ENCODE measurements at regions not wholly inside any gene's neighbourhood (a gene's known extent, or its start where the extent isn't known, plus 50 kb on each side); places are given as distances from the start of the nearest gene placed in this dataset.
"Not testable (repeated sequence)": the region's sequence is repeated elsewhere in the genome, so short reads cannot be mapped to it uniquely, and the experiment has no call there.

DNA sequence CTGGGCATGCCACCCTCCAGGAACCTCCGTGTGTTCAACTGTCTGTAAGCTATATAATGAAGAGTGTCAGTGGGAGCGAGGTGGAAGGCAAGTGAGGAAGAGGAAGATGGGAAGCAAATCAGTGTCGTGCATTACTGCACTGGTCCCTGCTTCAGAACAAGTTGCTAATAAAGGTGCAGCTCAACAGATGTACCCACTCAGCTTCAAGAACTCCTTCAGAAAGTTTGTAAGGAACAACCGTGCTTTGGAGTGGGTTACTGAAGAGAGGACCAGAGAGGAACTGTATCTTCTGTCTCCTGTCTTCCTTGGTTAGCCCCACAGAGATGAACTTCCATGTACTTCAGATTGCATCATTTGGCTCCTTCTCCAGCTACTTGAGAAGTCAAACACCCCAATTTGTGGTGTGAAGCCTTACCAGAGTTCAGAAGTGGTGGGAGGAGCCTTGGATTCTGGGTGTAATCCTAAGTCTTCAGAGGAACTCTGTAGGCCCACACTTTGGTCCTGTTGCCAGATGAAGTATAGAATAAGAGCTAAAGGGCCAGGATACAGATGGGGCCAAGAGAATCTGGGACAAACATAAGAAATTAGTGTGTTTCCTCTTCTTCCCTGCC, 290.5 kb upstream of the PROX1 start:
- no peak for TF ChIP-seq Cebpa-rat (IDR thresholded peaks at IDR 0.05)
- H3K4me2 ChIP-seq: no peak overlapping the region
- H3K9ac ChIP-seq: no peak overlapping the region
- H4K20me1 ChIP-seq: no peaks in the 10 kb centered on the region
- peaks cover 0 to 7% (median 0%) of the 10 kb centered on the region in 11 experiments; a peak in 1 of 22 replicates for H3K27me3 ChIP-seq
- H3K27ac ChIP-seq: no peak overlapping the region
- no peaks in the 10 kb centered on the region for H3K36me3 ChIP-seq
- peaks cover 0 to 3% (median 0%) of the 10 kb centered on the region in 11 experiments; a peak in 3 of 22 replicates for H3K9me3 ChIP-seq (replicated peaks in 1 of 11)
- H3K4me3 ChIP-seq: no peak overlapping the region
- no peaks in the 10 kb centered on the region for H3K4me1 ChIP-seq

DNA sequence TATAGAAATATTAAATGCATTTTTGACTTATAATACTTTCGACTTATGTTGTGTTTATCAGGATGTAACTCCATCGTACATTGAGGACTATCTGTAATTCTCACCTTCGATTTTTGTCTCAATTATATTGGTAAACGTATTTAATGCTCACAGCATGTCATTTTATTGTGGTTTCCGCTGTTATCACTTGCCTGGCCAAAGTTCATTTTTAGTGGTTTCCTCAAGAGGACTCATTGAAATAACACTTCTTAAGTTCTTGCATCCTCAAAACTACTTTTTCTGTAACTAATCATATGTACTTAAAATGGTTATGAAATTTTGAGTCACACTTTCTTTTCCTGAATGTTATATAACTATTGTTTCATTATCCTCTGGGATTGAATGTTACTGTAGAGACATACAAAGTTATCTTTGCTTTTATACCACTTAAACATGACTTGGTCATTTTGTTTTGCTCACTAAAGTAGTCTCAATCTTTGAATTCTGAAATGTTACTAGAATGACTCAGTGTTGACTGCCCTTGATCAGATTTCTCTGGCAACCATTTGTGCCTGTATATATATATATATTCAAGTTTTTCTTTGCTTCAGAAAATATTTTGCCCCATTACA, 289.6 kb upstream of the PROX1 start:
- Histone ChIP-seq H3K9me3 (replicated peaks in 1 of 11) (peaks cover 0 to 12% (median 7%) of the 10 kb centered on the region in 11 experiments; a peak in 12 of 22 replicates), H3K27me3 (peaks cover 0 to 7% (median 0%) of the 10 kb centered on the region in 11 experiments; a peak in 1 of 22 replicates), H3K4me2 (no peak overlapping the region), H3K4me3 (no peak overlapping the region), H3K4me1 (no peaks in the 10 kb centered on the region), H3K36me3 (no peaks in the 10 kb centered on the region), H3K9ac (no peak overlapping the region), H3K27ac (no peak overlapping the region), H4K20me1 (no peaks in the 10 kb centered on the region)
- no peak for TF ChIP-seq Cebpa-rat (IDR thresholded peaks at IDR 0.05)

DNA sequence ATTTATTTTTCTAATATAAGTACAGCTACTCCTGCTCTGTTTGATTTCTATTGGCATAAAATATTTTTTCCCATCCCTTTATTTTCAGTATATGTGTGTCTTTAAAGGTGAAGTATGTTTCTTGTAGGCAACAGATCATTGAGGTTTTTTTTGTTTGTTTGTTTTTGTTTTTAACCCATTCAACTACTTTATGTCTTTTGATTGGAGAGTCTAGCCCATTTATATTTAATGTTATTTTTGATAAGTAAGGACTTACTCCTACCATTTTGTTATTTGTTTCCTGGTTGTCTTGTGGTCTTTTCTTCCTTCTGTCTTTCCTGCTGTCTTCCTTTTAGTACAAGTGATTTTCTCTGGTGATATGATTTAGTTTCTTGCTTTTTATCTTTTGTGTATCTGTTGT, 285.1 kb upstream of the PROX1 start:
- no peak overlapping the region for H3K27ac ChIP-seq

DNA sequence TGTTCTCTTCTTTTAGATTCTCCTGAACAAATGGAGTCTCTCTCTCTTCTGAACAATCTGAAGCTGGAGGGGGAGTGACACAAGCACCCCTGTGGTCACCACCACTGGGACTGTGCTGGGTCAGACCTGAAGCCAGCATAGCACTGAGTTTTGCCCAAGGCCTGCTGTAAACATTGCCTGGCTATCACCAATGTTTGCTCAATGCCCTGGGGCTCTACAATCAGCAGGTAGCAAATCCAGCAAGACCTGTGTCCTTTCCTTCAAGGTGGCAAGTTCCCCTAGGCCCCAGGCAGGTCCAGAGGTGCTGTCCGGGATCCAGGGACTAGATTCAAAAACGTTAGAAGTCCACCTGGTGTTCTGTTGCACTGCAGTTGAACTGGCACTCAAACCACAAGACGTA, 282.8 kb upstream of the PROX1 start:
- Histone ChIP-seq H4K20me1 (no peaks in the 10 kb centered on the region), H3K4me1 (no peaks in the 10 kb centered on the region; a peak in 1 of 20 replicates), H3K9ac (no peak overlapping the region), H3K27ac (no peak overlapping the region), H3K4me2 (no peak overlapping the region), H3K4me3 (no peak overlapping the region), H3K9me3 (replicated peaks in 1 of 11) (peaks cover 17 to 57% (median 29%) of the 10 kb centered on the region in 11 experiments), H3K36me3 (no peaks in the 10 kb centered on the region), H3K27me3 (no peaks in the 10 kb centered on the region)
- no peak for TF ChIP-seq Cebpa-rat (IDR thresholded peaks at IDR 0.05)

More for the DNA sequence above, 285.1 kb upstream of the PROX1 start:
- Histone ChIP-seq H3K4me1 (no peaks in the 10 kb centered on the region), H3K4me2 (no peak overlapping the region), H3K9me3 (replicated peaks in 1 of 11) (peaks cover 9 to 37% (median 19%) of the 10 kb centered on the region in 11 experiments), H3K9ac (no peak overlapping the region), H4K20me1 (no peaks in the 10 kb centered on the region), H3K4me3 (no peak overlapping the region), H3K36me3 (no peaks in the 10 kb centered on the region), H3K27me3 (no peaks in the 10 kb centered on the region)
- TF ChIP-seq Cebpa-rat (IDR thresholded peaks at IDR 0.05): no peak

DNA sequence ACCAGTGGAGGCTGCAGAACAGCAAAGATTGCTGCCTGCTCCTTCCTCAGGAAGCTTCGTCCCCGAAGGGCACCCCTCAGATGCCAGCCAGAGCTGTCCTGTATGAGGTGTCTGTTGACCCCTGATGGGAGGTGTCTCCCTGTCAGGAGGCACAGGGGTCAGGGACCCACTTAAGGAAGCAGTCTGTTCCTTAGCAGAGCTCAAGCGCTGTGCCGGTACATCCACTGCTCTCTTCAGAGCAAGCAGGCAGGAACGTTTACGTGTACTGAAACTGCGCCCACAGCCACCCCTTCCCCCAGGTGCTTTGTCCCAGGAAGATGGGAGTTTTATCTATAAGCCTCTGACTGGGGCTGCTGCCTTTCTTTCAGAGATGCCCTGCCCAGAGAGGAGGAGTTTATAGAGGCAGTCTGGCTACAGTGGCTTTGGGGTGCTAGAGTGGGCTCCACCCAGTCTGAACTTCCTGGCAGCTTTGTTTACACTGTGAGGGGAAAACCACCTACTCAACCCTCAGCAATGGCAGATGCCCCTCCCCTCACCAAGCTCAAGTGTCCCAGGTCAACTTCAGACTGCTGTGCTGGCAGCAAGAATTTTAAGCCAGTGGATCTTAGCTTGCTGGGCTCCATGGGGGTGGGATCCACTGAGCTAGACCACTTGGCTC, 275.8 kb upstream of the PROX1 start:
- not testable (repeated sequence) for H3K4me1 ChIP-seq, H3K27me3 ChIP-seq, H3K27ac ChIP-seq, H3K4me2 ChIP-seq, H4K20me1 ChIP-seq, H3K36me3 ChIP-seq, H3K4me3 ChIP-seq, H3K9ac ChIP-seq
- peaks cover 33 to 58% (median 41%) of the 10 kb centered on the region in 11 experiments for H3K9me3 ChIP-seq (replicated peaks in 1 of 11)

DNA sequence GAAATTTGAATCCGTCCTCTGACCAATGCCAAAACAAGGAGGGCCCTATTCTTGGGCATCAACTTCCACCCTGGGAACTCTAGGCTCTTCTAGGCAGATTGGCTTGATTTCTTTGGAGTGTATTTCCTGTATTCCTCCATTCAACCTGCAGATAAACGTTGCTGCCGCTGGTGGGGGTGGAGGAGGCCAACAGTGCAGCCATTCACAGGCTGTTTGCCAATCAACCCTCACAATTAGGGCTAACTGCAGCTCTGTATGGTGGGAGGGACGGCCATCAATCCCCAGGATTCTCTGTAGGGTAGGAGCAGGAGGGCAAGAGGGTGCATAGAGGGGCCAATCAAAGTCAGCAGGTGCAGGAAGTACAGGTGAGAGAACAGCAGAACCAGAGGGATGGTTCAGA, 273.1 kb upstream of the PROX1 start:
- no peak overlapping the region for H3K4me2 ChIP-seq
- no peak overlapping the region for H3K27ac ChIP-seq
- H3K27me3 ChIP-seq: no peaks in the 10 kb centered on the region
- no peak for TF ChIP-seq Cebpa-rat (IDR thresholded peaks at IDR 0.05)
- no peaks in the 10 kb centered on the region for H3K36me3 ChIP-seq
- peaks cover 20 to 54% (median 37%) of the 10 kb centered on the region in 11 experiments for H3K9me3 ChIP-seq (replicated peaks in 1 of 11)
- H3K9ac ChIP-seq: no peak overlapping the region
- H4K20me1 ChIP-seq: no peaks in the 10 kb centered on the region
- peaks cover 5 to 20% (median 13%) of the 10 kb centered on the region in 10 experiments; a peak in 18 of 20 replicates for H3K4me1 ChIP-seq
- H3K4me3 ChIP-seq: no peak overlapping the region

DNA sequence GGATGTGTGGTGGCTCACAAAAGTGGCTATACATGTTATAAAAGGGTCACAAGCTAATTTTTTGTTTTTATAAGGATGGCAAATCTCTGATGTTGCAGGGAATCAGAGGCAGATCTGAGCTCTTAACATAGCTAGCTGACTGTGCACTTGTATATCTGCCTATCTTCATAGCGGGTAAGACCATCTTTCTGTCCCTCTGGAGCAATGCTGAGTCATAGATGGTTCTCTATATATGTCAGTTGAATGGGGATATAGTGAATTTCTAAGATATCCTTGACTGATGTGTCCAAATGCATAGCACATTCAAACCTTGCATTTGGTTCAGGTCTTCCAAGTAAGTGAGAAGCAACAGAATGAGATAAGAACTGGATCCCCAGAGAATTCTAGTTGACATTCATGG, 272.6 kb upstream of the PROX1 start:
- Histone ChIP-seq H3K4me1 (peaks cover 9 to 25% (median 18%) of the 10 kb centered on the region in 10 experiments; a peak in 18 of 20 replicates), H3K9me3 (replicated peaks in 1 of 11) (peaks cover 16 to 54% (median 39%) of the 10 kb centered on the region in 11 experiments), H4K20me1 (no peaks in the 10 kb centered on the region), H3K27ac (no peak overlapping the region), H3K4me2 (no peak overlapping the region), H3K4me3 (no peak overlapping the region), H3K9ac (no peak overlapping the region), H3K36me3 (no peaks in the 10 kb centered on the region), H3K27me3 (no peaks in the 10 kb centered on the region)
- no peak for TF ChIP-seq Cebpa-rat (IDR thresholded peaks at IDR 0.05)

DNA sequence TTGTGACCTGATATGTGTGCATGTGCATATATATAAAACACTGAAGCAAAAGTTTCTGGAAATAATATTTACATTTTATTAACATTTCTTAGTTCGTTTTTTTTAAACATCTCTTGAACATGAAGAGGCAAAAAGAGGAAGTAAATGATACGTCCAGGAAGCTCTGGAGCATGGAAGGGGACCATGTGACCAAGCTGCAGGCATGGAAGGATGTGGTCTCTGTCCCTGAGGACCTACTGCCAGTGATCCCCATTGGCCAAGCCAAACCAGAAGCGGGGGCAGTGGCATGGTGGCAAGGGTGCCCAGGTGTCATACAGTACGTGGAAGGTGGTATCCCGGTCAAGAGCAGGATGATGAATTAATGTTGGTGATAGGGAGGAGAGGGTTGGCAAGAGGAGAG, 268.3 kb upstream of the PROX1 start:
- H3K4me3 ChIP-seq: no peak overlapping the region
- TF ChIP-seq Cebpa-rat (IDR thresholded peaks at IDR 0.05): no peak
- H3K27ac ChIP-seq: peak overlapping the region in 8 of 11 experiments; percentile 6 to 72 (median 56); a peak in 14 of 22 replicates
- peak overlapping the region; percentile 13 to 55 (median 47); a peak in 19 of 22 replicates for H3K4me2 ChIP-seq
- no peaks in the 10 kb centered on the region for H3K27me3 ChIP-seq
- H3K9me3 ChIP-seq (replicated peaks in 1 of 11): peaks cover 0 to 43% (median 33%) of the 10 kb centered on the region in 11 experiments; a peak in 20 of 22 replicates
- no peaks in the 10 kb centered on the region for H4K20me1 ChIP-seq
- H3K4me1 ChIP-seq: peaks cover 9 to 26% (median 19%) of the 10 kb centered on the region in 10 experiments; a peak in 18 of 20 replicates
- no peak overlapping the region for H3K9ac ChIP-seq
- H3K36me3 ChIP-seq: no peaks in the 10 kb centered on the region

DNA sequence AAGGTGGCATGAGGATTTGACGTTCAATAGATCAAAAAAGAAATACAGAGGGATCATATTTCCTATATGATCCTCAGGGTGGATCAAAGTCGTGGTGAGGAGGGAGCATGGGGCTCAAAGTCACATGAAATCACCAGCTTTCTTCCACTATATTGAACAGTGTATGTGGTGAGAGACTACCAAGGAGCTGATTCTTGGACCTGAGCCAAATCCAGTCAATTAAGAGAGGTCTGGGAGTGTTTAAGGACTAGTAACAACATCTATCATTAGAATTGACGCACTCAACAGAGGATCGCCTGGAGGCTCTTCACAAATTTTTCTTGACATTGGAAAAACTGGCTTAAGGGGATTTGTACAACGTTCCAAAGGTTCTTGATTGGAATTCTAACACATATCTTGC, 267.7 kb upstream of the PROX1 start:
- H3K4me2 ChIP-seq: peak overlapping the region in 9 of 11 experiments; percentile 30 to 55 (median 48); a peak in 15 of 22 replicates
- H3K27me3 ChIP-seq: no peaks in the 10 kb centered on the region
- H3K4me3 ChIP-seq: no peak overlapping the region
- no peak for TF ChIP-seq Cebpa-rat (IDR thresholded peaks at IDR 0.05)
- peak overlapping the region in 8 of 11 experiments; percentile 4 to 72 (median 40); a peak in 10 of 22 replicates for H3K27ac ChIP-seq
- peaks cover 9 to 26% (median 19%) of the 10 kb centered on the region in 10 experiments; a peak in 18 of 20 replicates for H3K4me1 ChIP-seq
- H4K20me1 ChIP-seq: no peaks in the 10 kb centered on the region
- H3K36me3 ChIP-seq: no peaks in the 10 kb centered on the region
- H3K9ac ChIP-seq: no peak overlapping the region
- H3K9me3 ChIP-seq (replicated peaks in 1 of 11): peaks cover 0 to 43% (median 33%) of the 10 kb centered on the region in 11 experiments; a peak in 20 of 22 replicates

Data from BLaER1 treated with 17β-estradiol and CSF1 and Interleukin-3, amounts not matched to agents 10 nM and 100 nM (cell line).